Activated CD8-positive, alpha-beta memory T cell treated with anti-CD3 and anti-CD28 coated beads, Interleukin-2, amount 10 ng/mL, durations not matched to agents 7 days and 5 days (primary cell): ENCODE measurements at regions not wholly inside any gene's neighbourhood (a gene's known extent, or its start where the extent isn't known, plus 50 kb on each side); places are given as distances from the start of the nearest gene placed in this dataset.
"Not testable (repeated sequence)": the region's sequence is repeated elsewhere in the genome, so short reads cannot be mapped to it uniquely, and the experiment has no call there.

Experiments
- ATAC-seq: fragments of 150-1000 bp; cut with Tn5 transposase; one replicate; pipeline ENCODE4 v1.10.0; 2021; ENCODE audit warnings: moderate library complexity
- CTCF ChIA-PET: fragments of 350-600 bp; sonication (Branson Sonifier 250); formaldehyde crosslinking; loops from one replicate; lab custom pipeline; 2021; ENCODE audit warnings: antibody characterized with exemption; lab: Charles Lee
- DNase-seq: peaks from one replicate; pipeline ENCODE4 v3.0.0-alpha.2; 2020
- H3K27ac Mint-ChIP-seq: one replicate; pipeline ENCODE4 v1.8.0; 2021; ENCODE audit warnings: mild to moderate bottlenecking, mixed read lengths
- H3K27me3 Mint-ChIP-seq: one replicate; pipeline ENCODE4 v1.8.0; 2021; ENCODE audit warnings: mixed read lengths
- H3K36me3 Mint-ChIP-seq: one replicate; pipeline ENCODE4 v1.8.0; 2021; ENCODE audit warnings: mild to moderate bottlenecking, mixed read lengths
- H3K4me1 Mint-ChIP-seq: one replicate; pipeline ENCODE4 v1.8.0; 2021; ENCODE audit warnings: mixed read lengths
- H3K4me3 Mint-ChIP-seq: one replicate; pipeline ENCODE4 v1.8.0; 2021; ENCODE audit warnings: mild to moderate bottlenecking, moderate library complexity, mixed read lengths
- H3K9me3 Mint-ChIP-seq: one replicate; pipeline ENCODE4 v1.8.0; 2022; ENCODE audit warnings: low read depth, mixed read lengths

DNA sequence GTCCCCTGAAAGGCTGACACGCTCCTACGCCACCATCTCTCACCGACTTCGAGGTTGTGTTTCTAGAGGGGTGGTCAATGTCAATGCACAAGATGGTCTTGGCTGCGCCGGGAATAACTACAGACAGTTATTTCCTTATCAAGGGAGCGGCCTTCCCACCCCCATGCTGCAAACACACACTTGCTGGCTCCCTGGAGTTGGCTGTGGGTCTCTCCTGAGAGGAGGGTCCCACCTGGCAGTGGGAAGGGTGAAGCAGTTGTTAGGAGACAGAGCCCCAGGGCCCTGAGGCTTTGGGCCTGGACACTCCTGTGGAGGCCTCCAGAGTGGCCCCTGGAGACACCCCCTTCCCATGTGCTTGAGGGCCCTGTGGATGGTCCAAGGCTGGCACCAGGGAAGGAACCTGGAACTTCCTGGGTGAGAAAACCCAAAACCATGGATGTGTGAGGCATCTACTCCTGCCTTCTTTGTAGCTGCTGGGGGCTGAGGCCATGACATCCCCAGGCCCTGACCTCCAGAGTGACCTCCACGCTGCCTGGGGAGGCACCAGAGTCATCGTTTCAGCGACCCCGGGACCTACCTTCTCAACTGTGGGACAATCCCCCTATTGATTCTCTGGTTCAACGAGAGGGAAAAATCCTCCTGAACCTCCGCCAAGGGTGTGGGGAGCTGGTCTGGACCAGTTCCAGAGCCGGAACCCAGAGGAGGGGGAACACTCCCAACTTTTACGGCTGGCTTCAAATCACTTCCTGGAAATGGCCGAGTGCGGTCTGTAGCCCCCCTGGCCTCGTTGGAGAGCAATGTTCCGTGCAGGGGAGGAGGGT, 101.1 kb upstream of the COL5A1 start:
- no peaks in the 10 kb centered on the region for H3K9me3 Mint-ChIP-seq
- H3K27ac Mint-ChIP-seq, result no peak overlapping the region
- no peaks in the 10 kb centered on the region for H3K27me3 Mint-ChIP-seq
- DNase-seq (no peak), ATAC-seq (no peak)
- H3K4me3 Mint-ChIP-seq, result no peak overlapping the region
- CTCF ChIA-PET, result no interaction called here
- no peaks in the 10 kb centered on the region for H3K4me1 Mint-ChIP-seq
- H3K36me3 Mint-ChIP-seq, result no peaks in the 10 kb centered on the region

GRCh38 chr9:134541097-134541747, 100.4 kb upstream of the COL5A1 start:
- CTCF ChIA-PET, result no interaction called here
- Mint-ChIP-seq H3K36me3 (no peaks in the 10 kb centered on the region), H3K9me3 (no peaks in the 10 kb centered on the region), H3K27ac (no peak overlapping the region), H3K4me3 (no peak overlapping the region), H3K4me1 (no peaks in the 10 kb centered on the region), H3K27me3 (no peaks in the 10 kb centered on the region)
- no peak for ATAC-seq
- DNase-seq, result no peak

- no peak overlapping the region for H3K4me3 Mint-ChIP-seq
- DNase-seq (no peak), ATAC-seq (no peak)
- CTCF ChIA-PET, result no interaction called here
- no peaks in the 10 kb centered on the region for H3K27me3 Mint-ChIP-seq
- no peaks in the 10 kb centered on the region for H3K36me3 Mint-ChIP-seq
- H3K4me1 Mint-ChIP-seq, result no peaks in the 10 kb centered on the region
- H3K27ac Mint-ChIP-seq, result no peak overlapping the region
- no peaks in the 10 kb centered on the region for H3K9me3 Mint-ChIP-seq
Measured at GRCh38 chr9:134544388-134545214, 97.0 kb upstream of the COL5A1 start.

DNA sequence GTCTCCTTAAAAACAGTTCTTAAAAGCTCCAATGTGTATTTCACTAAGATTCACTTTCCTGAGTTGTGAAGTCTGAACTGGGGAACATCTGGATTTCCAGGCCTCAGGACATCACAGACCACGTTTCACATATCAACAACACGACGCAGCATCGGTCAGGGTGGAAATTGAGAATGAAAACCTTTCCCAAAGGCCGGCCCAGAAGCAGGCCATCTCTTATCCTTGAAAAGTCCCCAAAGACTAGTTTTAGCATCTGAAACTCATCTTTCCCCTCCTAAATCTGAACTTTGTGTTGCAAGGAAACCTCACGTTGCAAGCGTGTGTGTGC, 96.4 kb upstream of the COL5A1 start:
- CTCF ChIA-PET, result no interaction called here
- Mint-ChIP-seq H3K36me3 (no peaks in the 10 kb centered on the region), H3K9me3 (no peaks in the 10 kb centered on the region), H3K4me1 (no peaks in the 10 kb centered on the region), H3K27ac (no peak overlapping the region), H3K4me3 (no peak overlapping the region), H3K27me3 (no peaks in the 10 kb centered on the region)
- ATAC-seq (no peak), DNase-seq (no peak)

DNA sequence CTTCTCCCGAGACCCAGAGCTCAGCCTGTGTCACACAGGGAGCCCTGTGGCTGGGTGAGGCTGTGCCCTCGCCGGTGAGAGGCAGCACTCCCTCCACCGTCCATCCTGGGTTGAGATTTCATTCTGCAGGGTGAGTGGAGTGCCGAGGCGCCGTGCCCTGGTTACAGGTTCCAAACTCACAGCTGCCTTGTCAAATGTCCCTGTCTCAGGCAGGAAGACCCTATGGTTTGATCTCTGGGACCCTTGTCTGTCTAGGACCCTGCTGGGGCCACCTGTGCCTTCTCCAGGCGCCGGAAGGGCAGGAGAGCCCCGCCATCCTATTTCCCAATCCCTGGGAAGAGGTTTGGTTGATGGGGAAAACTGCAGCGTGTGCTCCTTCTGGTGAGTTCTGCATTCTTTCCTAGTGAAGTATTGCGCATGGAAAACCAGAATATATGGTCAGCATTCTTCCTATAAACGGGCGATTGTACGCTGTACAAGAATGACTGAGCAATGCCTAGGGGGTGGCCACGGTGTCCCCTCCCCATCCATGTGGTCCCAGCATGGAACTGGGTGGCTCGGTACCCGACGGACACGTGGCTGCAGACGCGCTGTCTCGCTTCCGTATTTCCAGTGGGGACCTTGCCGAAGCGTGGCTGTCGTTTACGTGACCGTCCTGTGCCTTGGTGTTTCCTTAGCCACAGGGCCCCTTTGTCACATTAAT, 95.9 kb upstream of the COL5A1 start:
- no peak overlapping the region for H3K27ac Mint-ChIP-seq
- no peaks in the 10 kb centered on the region for H3K36me3 Mint-ChIP-seq
- DNase-seq (no peak), ATAC-seq (no peak)
- no peaks in the 10 kb centered on the region for H3K4me1 Mint-ChIP-seq
- CTCF ChIA-PET, result no interaction called here
- H3K27me3 Mint-ChIP-seq, result no peaks in the 10 kb centered on the region
- H3K9me3 Mint-ChIP-seq, result no peaks in the 10 kb centered on the region
- no peak overlapping the region for H3K4me3 Mint-ChIP-seq

DNA sequence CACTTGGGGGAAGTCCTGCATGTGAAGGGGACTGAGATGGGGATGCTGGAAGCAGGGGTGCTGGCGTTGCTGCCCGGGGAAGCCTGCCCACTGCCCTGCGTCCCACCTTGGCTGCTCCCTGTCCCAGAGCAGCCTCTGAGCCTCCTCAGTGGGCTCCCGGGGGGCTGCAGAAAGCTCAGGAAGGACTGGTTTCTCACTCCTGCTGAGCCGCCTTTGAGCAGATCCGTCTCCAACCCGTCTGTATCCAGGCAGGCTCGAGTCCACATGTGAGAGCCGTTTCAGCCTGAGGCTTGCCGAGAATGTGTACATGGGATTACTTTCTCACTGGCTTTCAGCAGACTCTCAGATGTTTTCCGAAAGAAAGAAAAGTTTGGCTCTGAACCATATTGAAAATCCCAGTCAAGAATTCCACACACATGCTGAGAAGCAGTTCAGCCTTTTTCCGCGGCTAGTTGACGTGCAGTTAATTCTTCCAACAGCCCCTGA, 95.3 kb upstream of the COL5A1 start:
- Mint-ChIP-seq H3K9me3 (no peaks in the 10 kb centered on the region), H3K36me3 (no peaks in the 10 kb centered on the region), H3K27ac (no peak overlapping the region), H3K4me1 (no peaks in the 10 kb centered on the region), H3K4me3 (no peak overlapping the region), H3K27me3 (no peaks in the 10 kb centered on the region)
- no peak for ATAC-seq
- CTCF ChIA-PET, result no interaction called here
- no peak for DNase-seq

DNA sequence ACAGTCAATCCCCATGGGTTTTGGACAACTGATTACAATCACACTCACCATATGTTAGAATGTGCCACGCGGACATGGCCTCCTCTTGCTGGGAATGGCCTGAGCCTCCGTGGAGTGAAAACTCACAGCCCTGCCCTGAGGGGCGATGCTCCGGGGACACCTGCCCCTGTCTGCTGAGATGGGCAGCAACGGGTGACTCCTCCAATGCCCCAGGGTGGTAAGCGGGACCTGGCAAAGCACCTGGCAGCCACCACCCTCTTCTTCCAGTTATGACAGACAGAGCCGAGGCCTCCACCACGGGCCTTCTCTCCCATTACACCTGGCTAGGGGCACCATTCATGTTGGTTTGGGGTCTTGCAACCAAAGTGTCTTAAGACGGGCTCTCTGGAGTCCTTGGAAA, 94.9 kb upstream of the COL5A1 start:
- DNase-seq (no peak), ATAC-seq (no peak)
- Mint-ChIP-seq H3K9me3 (no peaks in the 10 kb centered on the region), H3K4me3 (no peak overlapping the region), H3K27ac (no peak overlapping the region), H3K4me1 (no peaks in the 10 kb centered on the region), H3K36me3 (no peaks in the 10 kb centered on the region), H3K27me3 (peaks cover 4% of the 10 kb centered on the region)
- CTCF ChIA-PET, result no interaction called here

- no peak for DNase-seq
- no peak overlapping the region for H3K4me3 Mint-ChIP-seq
- peaks cover 8% of the 10 kb centered on the region for H3K27me3 Mint-ChIP-seq
- H3K36me3 Mint-ChIP-seq, result no peaks in the 10 kb centered on the region
- no peaks in the 10 kb centered on the region for H3K4me1 Mint-ChIP-seq
- CTCF ChIA-PET, result no interaction called here
- H3K27ac Mint-ChIP-seq, result no peak overlapping the region
- no peaks in the 10 kb centered on the region for H3K9me3 Mint-ChIP-seq
- no peak for ATAC-seq
Measured at GRCh38 chr9:134547161-134548100, 94.2 kb upstream of the COL5A1 start.

- H3K36me3 Mint-ChIP-seq, result no peaks in the 10 kb centered on the region
- no peak overlapping the region for H3K4me3 Mint-ChIP-seq
- no peaks in the 10 kb centered on the region for H3K9me3 Mint-ChIP-seq
- no peak overlapping the region for H3K27ac Mint-ChIP-seq
- no peaks in the 10 kb centered on the region for H3K4me1 Mint-ChIP-seq
- DNase-seq (no peak), ATAC-seq (no peak)
- CTCF ChIA-PET, result no interaction called here
- H3K27me3 Mint-ChIP-seq, result peaks cover 8% of the 10 kb centered on the region
Measured at GRCh38 chr9:134548185-134548584, 93.4 kb upstream of the COL5A1 start.

GRCh38 chr9:134548618-134549017, 93.0 kb upstream of the COL5A1 start:
- peaks cover 8% of the 10 kb centered on the region for H3K27me3 Mint-ChIP-seq
- CTCF ChIA-PET, result no interaction called here

DNA sequence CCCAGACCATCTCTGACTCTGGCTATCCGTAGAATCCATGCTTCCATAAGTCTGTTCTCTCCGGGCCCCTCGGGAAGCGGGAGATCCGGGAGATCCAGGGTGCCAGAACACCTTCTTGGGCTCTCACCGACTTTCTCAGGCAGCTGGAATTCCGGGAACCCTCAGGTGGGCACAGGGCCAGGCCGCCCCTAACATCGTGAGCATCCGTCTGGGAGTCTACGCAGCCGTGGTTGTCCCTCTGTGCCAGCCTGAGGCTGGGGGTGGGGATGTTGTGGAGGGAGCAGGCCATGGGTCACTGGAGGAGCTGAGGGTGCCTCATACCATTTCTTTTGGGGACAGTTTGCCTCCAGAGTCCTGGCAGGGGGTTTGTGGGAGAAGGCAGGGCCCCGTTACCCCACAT, 92.3 kb upstream of the COL5A1 start:
- CTCF ChIA-PET, result no interaction called here
- H3K9me3 Mint-ChIP-seq, result no peaks in the 10 kb centered on the region
- ATAC-seq, result no peak
- H3K27ac Mint-ChIP-seq, result no peak overlapping the region
- H3K4me3 Mint-ChIP-seq, result no peak overlapping the region
- peaks cover 8% of the 10 kb centered on the region for H3K27me3 Mint-ChIP-seq
- DNase-seq, result no peak
- H3K4me1 Mint-ChIP-seq, result no peaks in the 10 kb centered on the region
- H3K36me3 Mint-ChIP-seq, result no peaks in the 10 kb centered on the region

More at GRCh38 chr9:134548618-134549017, 93.0 kb upstream of the COL5A1 start:
- Mint-ChIP-seq H3K4me1 (no peaks in the 10 kb centered on the region), H3K9me3 (no peaks in the 10 kb centered on the region), H3K4me3 (no peak overlapping the region), H3K36me3 (no peaks in the 10 kb centered on the region), H3K27ac (no peak overlapping the region)
- DNase-seq (no peak), ATAC-seq (no peak)

DNA sequence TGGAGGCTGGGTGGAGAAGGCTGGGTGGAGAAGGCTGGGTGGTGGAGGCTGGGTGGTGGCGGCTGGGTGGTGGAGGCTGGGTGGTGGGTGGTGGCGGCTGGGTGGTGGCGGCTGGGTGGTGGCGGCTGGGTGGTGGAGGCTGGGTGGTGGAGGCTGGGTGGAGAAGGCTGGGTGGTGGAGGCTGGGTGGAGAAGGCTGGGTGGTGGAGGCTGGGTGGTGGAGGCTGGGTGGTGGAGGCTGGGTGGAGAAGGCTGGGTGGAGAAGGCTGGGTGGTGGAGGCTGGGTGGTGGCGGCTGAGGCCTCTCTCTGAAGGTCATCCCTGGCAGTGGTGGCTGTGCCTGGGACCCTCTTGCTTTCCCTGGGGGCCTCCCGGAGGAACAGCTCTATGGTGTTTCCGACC, 91.5 kb upstream of the COL5A1 start:
- DNase-seq, H3K4me3 Mint-ChIP-seq, ATAC-seq, H3K27me3 Mint-ChIP-seq, H3K9me3 Mint-ChIP-seq, CTCF ChIA-PET, H3K4me1 Mint-ChIP-seq, H3K27ac Mint-ChIP-seq, H3K36me3 Mint-ChIP-seq: not testable (repeated sequence)
